ENCODE measurements at regions not wholly inside any gene's neighbourhood (a gene's known extent, or its start where the extent isn't known, plus 50 kb on each side); places are given as distances from the start of the nearest gene placed in this dataset.

- H3K27ac ChIP-seq: no peak overlapping the region
These were observed 207.4 kb downstream of the ADAM29 start for GRCh38 chr4:175125410-175126068.

GRCh38 chr4:175127314-175127713 lies 209.2 kb downstream of the ADAM29 start:
- TF ChIP-seq ZFX (IDR thresholded peaks at IDR 0.05) (no peak), CTCF (conservative IDR thresholded peaks at IDR 0.05) (no peak)
- H3K27ac ChIP-seq: no peak overlapping the region

More at GRCh38 chr4:175125410-175126068, 207.4 kb downstream of the ADAM29 start:
- TF ChIP-seq ZFX (IDR thresholded peaks at IDR 0.05): no peak
- no peak for TF ChIP-seq CTCF (conservative IDR thresholded peaks at IDR 0.05)

- TF ChIP-seq ZFX (IDR thresholded peaks at IDR 0.05): no peak
- TF ChIP-seq CTCF (conservative IDR thresholded peaks at IDR 0.05): no peak
These were observed 211.6 kb downstream of the ADAM29 start for GRCh38 chr4:175129797-175130196.

GRCh38 chr4:175139205-175139604 lies 221.0 kb downstream of the ADAM29 start:
- TF ChIP-seq CTCF (conservative IDR thresholded peaks at IDR 0.05): no peak
- TF ChIP-seq ZFX (IDR thresholded peaks at IDR 0.05): no peak
- no peak overlapping the region for H3K27ac ChIP-seq

More at GRCh38 chr4:175129797-175130196, 211.6 kb downstream of the ADAM29 start:
- no peak overlapping the region for H3K27ac ChIP-seq

- H3K27ac ChIP-seq: no peak overlapping the region
- TF ChIP-seq ZFX (IDR thresholded peaks at IDR 0.05): no peak
- TF ChIP-seq CTCF (conservative IDR thresholded peaks at IDR 0.05): no peak
These were observed 225.0 kb downstream of the ADAM29 start for GRCh38 chr4:175143116-175143515.

GRCh38 chr4:175146799-175147198 lies 228.6 kb downstream of the ADAM29 start:
- H3K27ac ChIP-seq: no peak overlapping the region
- TF ChIP-seq CTCF (conservative IDR thresholded peaks at IDR 0.05) (no peak), ZFX (IDR thresholded peaks at IDR 0.05) (no peak)

GRCh38 chr4:175147233-175147632 lies 229.1 kb downstream of the ADAM29 start:
- TF ChIP-seq CTCF (conservative IDR thresholded peaks at IDR 0.05) (no peak), ZFX (IDR thresholded peaks at IDR 0.05) (no peak)
- H3K27ac ChIP-seq: no peak overlapping the region
